H7 (cell line): ENCODE measurements at regions not wholly inside any gene's neighbourhood (a gene's known extent, or its start where the extent isn't known, plus 50 kb on each side); places are given as distances from the start of the nearest gene placed in this dataset.

Experiments used
- DNase-seq: peaks from one replicate; pipeline ENCODE4 v3.0.0; 2012
- H3K27me3 ChIP-seq: 2 replicates; pipeline ENCODE4 v1.6.0; 2011; ENCODE audit warnings: mild to moderate bottlenecking, low read length; ENCODE audit not compliant: control insufficient read depth, insufficient read depth
- H3K36me3 ChIP-seq: replicated peaks from 2 replicates; pipeline ENCODE4 v1.5.1; 2011; ENCODE audit warnings: low read length; ENCODE audit not compliant: control insufficient read depth, insufficient read depth
- H3K4me3 ChIP-seq: 2 replicates; pipeline ENCODE4 v1.5.1; 2011; ENCODE audit warnings: low read depth, mild to moderate bottlenecking, control low read depth, low read length, moderate library complexity; ENCODE audit not compliant: insufficient read depth

DNA sequence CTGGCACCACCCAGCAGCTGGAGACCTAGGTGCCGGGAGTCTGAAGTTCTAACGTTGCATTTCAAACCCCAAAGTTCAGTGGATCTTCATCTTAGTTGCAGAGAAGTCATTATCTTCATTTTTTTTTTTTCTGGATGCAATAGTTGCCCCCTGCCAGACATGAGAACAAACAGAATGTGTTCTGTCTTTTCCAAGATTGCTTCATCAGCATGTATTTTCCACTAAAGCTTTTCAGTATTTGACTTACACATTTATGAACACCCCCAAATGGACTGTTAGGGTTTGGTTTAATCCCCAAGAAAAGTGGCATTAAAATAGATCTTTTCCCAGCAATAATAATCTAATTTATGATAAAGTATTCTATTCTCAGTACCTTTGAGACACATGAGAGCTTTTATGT is 135.2 kb upstream of the OSMR start:
- Histone ChIP-seq H3K27me3 (no peaks in the 10 kb centered on the region), H3K36me3 (no peaks in the 10 kb centered on the region), H3K4me3 (no peak overlapping the region)
- no peak for DNase-seq

DNA sequence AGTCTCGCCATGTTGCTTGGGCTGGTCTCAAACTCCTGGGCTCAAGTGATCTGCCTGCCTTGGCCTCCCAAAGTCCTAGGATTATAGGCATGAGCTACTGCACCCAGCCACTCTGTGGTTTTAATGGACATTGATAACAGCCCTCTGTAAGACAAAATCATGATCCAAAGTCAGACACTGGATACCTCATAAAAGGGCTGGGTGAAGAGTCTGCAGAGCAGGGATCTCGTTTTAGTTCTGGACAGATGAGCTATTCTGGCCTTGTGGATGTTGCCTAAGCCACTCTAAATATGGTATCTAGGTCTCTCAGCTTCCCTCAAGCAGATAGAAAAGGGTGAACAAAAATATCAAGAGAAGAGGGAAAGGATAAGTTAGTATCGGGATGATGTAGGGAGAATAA is 133.4 kb upstream of the OSMR start:
- H3K4me3 ChIP-seq, result no peak overlapping the region
- DNase-seq, result no peak
- no peaks in the 10 kb centered on the region for H3K36me3 ChIP-seq
- H3K27me3 ChIP-seq, result no peaks in the 10 kb centered on the region

- DNase-seq, result no peak
- no peaks in the 10 kb centered on the region for H3K36me3 ChIP-seq
- H3K4me3 ChIP-seq, result no peak overlapping the region
- H3K27me3 ChIP-seq, result no peaks in the 10 kb centered on the region
These were observed 131.6 kb upstream of the OSMR start for GRCh38 chr5:38714240-38714639.

DNA sequence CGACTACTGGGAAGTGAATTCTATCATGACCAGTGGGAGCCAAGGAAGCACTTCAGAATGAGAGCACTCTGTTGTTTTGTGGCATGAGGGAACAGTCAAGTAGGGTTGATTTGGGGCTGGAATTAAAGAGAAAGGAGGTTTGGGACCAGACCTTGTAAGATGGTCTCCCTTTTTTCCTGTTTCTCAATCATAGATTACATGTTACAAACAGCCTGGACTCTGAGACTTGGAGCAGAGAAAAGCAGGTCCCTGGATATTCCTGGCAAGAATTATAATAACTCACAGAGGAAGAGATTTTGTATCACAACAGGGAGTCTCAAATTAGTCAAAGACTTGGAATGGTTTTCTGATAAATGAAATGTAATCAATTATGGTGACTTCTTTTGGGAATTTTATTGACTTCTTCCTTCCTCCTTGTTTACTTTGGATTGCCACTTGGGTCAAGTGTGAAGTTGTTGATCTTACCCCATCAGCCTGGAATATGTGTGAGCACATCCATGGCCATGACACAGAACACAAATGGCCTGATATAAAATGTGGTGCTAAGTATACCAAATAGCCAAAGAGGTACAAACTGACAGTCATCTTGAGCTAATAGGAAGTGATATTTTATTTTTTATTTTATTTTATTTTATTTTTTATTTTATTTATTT is 131.0 kb upstream of the OSMR start:
- DNase-seq, result no peak
- Histone ChIP-seq H3K36me3 (no peaks in the 10 kb centered on the region), H3K27me3 (no peaks in the 10 kb centered on the region), H3K4me3 (no peak overlapping the region)

DNA sequence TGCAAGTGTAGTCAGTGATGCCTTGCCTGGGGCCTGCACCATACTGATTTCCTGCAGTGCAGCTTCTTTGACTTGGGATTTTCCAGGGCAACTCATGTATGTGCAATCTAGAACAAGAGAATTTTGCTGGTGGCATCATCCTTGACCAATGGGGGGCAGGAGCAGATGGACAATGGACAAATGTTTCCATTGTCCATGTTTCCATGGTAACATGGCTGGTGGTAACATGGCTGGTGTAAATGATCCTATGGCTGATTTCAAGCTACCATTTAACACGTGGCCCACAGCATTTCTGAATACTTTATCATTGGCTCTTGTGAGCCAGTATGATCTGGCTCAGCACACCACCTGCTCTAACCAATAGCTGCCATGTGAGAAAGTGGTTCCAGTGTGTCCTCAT is 130.1 kb upstream of the OSMR start:
- H3K4me3 ChIP-seq, result no peak overlapping the region
- no peaks in the 10 kb centered on the region for H3K36me3 ChIP-seq
- no peaks in the 10 kb centered on the region for H3K27me3 ChIP-seq
- DNase-seq, result no peak

DNA sequence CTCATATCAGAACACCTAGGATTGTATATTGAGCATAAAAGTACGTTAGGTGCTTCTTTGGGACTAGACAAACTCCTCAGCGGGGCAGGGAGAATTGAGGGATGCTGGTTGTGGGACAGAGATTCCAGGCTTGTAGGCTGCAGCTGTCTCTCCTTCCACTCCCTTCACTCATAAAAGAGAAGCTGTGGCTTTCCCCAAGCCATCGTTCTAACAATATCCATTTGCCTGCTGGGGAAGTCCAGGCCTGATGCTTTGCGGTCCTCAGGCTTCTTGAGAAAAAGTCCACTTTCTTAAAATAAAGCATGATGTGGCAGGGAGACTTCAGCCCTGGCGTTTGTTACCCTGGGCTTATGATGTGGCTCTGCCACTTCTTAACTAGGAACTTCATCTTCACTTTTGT is 129.3 kb upstream of the OSMR start:
- Histone ChIP-seq H3K4me3 (no peak overlapping the region), H3K27me3 (no peaks in the 10 kb centered on the region), H3K36me3 (no peaks in the 10 kb centered on the region)
- no peak for DNase-seq

GRCh38 chr5:38718771-38719391 is 126.9 kb upstream of the OSMR start:
- Histone ChIP-seq H3K4me3 (no peak overlapping the region), H3K36me3 (no peaks in the 10 kb centered on the region), H3K27me3 (no peaks in the 10 kb centered on the region)
- no peak for DNase-seq

GRCh38 chr5:38719403-38719802 is 126.4 kb upstream of the OSMR start:
- Histone ChIP-seq H3K4me3 (no peak overlapping the region), H3K27me3 (no peaks in the 10 kb centered on the region), H3K36me3 (no peaks in the 10 kb centered on the region)
- DNase-seq, result no peak

GRCh38 chr5:38719916-38720315 is 125.9 kb upstream of the OSMR start:
- no peaks in the 10 kb centered on the region for H3K36me3 ChIP-seq
- H3K27me3 ChIP-seq, result no peaks in the 10 kb centered on the region
- DNase-seq, result no peak
- no peak overlapping the region for H3K4me3 ChIP-seq

DNA sequence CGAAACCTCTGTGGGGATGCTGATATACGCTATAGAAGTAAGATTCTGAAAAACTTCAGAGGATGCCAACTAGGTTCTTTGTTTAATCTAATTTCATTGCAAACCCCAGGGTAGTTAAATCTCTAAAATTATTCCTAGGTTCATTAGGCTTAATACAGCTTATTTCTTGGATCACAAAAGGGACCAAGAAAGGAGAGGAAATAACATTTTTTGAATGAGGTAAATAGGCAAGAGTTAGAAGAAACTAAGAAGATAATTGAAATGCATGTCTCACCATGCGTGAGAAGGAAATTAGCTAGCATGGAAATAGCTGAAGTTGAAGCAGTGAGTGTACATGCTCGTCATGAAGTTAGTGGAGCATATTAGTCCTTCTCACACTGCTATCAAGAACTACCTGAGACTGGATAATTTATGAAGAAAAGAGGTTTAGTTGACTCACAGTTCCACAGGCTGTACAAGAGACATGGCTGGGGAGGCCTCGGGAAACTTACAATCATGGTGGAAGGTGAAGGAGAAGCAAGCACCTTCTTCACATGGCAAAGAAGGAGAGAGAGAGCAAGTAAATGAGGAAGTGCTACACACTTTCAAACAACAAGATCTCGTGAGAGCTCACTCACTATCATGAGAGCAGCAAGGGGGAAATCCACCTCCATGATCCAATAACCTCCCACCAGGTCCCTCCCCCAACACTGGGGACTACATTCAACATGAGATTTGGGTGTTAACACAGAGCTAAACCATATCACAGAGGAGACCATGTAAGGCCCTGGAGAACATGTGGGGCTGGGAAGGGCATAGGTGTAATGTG is 125.1 kb upstream of the OSMR start:
- Histone ChIP-seq H3K27me3 (no peaks in the 10 kb centered on the region), H3K4me3 (no peak overlapping the region), H3K36me3 (no peaks in the 10 kb centered on the region)
- DNase-seq, result no peak

DNA sequence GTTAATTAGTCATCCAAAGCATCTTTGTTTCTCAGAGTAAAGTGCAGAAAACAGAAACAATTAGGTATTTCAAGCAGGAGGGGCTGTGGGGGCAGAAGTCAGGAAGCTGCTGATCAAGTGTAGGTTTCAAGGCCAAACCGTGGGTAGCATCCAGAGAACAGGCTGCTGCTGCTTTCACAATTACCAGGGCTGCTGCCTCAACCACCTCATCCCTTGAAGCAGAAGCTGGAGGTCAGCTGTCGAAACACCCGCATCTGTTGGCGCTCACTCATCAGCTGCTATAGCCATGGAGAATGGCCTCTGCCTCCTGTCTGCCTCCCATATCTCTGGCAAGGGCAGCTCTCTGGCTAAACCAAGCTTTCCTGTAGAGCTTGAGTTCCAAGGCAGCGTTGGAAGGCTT is 122.9 kb upstream of the OSMR start:
- H3K4me3 ChIP-seq, result no peak overlapping the region
- DNase-seq, result no peak
- no peaks in the 10 kb centered on the region for H3K36me3 ChIP-seq
- H3K27me3 ChIP-seq, result no peaks in the 10 kb centered on the region

GRCh38 chr5:38723426-38723825 is 122.4 kb upstream of the OSMR start:
- H3K36me3 ChIP-seq, result no peaks in the 10 kb centered on the region
- DNase-seq, result no peak
- H3K4me3 ChIP-seq, result no peak overlapping the region
- H3K27me3 ChIP-seq, result no peaks in the 10 kb centered on the region

DNA sequence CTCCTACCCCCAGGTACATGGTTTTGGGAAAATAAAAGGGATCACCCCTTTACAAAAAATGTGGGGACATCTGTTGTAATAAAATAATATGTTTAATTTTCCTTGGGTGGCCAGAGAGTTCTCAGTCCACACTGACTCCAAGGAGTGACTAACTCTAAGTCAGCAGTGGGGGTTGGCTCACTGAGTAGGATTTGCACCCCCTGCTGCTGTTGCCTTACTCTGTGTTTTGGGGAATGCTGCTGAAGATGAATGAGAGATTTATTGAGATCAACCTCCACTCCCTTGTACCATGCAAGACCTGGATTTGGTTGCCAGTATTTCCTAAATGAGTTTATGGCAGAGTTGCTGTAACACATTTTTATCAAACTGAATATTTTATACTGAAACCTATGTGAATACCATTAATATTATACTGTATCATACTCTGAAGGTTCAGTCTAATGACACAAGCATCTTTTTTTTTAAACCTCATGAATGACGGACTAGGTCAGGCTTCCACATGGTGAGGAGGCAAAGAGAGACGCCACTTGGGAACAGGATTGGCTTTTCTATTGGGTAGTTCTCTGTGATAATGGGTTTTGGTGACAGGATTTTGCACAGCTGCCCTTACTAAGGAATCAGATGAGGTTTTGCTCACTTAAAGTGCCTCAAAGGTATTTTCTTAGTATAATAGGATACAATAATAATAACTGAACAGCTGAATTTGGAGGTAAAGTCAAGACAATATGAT is 121.3 kb upstream of the OSMR start:
- DNase-seq, result peak; percentile 19
- no peaks in the 10 kb centered on the region for H3K36me3 ChIP-seq
- no peak overlapping the region for H3K4me3 ChIP-seq
- H3K27me3 ChIP-seq, result no peaks in the 10 kb centered on the region

- Histone ChIP-seq H3K27me3 (no peaks in the 10 kb centered on the region), H3K36me3 (no peaks in the 10 kb centered on the region), H3K4me3 (no peak overlapping the region)
- peak; percentile 39 for DNase-seq
These were observed 120.4 kb upstream of the OSMR start for GRCh38 chr5:38725371-38725865.
